CD4-positive, alpha-beta T cell treated with Interleukin-15 for 1 hour (primary cell): ENCODE measurements at regions not wholly inside any gene's neighbourhood (a gene's known extent, or its start where the extent isn't known, plus 50 kb on each side); places are given as distances from the start of the nearest gene placed in this dataset.

ENCODE experiments used
- DNase-seq: peaks from one replicate; pipeline ENCODE4 v3.0.0-alpha.2; 2020

DNA sequence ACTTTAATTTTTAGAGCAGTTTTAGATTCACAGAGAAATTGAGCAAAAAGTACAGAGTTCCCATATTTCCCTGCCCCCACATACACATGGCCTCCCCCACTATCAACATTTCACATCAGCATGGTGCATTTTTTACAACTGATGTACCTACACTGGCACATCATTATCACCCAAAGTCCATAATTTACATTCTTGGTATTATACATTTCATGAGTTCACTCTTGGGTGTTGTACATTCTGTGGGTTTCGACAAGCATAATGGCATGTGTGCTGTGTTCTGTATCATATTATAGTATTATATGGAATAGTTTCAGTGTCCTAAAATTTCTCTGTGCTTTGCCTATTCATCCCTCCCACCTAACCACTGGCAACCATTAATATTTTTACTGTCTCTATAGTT lies 419.8 kb upstream of the THBS1 start:
- DNase-seq, result no peak

DNA sequence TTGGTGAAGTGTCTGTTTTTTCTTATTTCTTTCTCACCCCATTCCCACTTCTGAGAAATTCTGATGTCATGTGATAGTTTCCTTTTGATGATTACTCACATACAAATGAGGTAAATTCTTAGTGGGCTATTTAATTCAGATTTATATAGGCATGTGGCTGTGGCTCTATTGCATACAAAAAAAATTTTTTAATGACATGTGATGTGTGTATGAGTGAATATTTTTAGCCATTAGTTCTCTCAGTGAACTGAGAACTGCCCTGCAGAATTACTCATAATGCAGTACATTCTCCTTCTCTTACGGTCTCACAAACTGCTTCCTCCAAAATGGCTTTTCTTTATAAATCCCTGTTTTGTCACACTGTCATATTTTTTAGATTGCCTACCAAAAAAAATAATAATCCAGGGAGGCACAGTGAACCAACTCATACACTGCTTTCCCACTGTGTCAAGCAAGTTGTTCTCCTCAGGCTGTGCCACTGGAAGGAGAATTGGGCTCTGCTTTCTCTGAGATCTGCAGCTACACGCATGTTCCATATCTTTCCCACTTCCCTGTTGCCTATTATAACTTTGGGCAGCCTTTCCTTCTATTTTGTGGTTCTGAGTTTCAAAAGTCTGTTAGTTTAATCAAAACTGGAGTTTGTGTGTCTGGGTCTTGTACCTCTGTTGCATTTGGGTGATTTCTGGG lies 415.7 kb upstream of the THBS1 start:
- no peak for DNase-seq

DNA sequence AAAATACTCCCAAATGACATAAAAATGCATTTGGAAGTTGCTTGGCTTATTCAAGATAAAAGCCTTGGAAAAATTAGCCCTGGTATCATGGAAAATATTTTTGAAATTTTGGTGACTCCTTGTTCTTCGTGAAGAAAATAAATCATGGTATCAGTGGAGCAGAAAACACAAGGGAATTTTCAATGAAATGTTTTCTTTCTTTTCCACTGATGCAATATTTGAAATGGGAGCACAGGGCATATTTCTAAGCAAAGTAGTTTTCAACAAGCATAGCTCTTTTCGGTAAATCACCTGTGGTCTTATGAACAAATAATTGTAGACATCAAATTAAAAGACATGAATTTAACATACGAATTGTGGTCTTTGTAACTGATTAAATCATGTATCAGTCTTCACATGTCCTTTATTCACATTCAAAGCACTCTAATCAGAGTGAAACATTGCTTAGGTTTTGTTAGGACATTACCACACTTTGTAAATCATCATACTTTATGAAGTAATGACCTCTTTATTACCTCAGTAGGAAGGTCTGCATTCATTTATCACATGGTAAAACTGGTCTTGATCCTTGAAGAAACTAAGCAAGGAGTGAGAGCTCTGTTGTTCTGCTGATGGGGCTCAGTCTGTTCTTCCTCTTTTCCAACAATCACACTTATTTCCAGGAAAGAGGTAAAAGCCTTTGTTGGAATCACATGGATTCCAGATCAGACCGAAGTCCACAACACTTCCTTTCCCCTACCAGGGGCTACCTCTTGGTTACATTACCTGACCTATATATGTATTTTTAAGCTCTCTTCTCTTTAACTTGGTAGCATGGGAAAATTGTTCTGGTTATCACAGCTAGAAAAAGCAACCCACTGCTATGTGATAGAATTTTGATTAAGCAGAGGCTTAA lies 413.5 kb upstream of the THBS1 start:
- no peak for DNase-seq

DNA sequence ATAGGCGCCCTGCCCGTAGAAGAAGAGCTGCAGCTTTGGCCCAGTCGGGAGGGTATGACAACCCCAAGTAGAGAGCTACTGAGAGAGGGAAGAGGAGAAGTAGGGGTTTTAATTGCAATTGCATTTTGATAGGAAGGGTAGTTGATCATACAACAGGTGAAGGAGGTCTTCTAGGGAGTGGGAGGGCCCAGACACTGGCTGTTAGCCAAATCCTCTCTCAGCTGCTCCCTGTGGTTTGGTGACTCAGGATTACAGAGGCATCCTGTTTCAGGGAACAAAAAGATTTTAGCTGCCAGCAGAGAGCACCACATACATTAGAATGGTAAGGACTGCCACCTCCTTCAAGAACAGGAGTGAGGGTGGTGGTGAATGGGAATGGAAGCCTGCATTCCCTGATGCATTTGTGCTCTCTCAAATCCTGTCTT lies 408.9 kb upstream of the THBS1 start:
- peak; percentile 28 for DNase-seq

DNA sequence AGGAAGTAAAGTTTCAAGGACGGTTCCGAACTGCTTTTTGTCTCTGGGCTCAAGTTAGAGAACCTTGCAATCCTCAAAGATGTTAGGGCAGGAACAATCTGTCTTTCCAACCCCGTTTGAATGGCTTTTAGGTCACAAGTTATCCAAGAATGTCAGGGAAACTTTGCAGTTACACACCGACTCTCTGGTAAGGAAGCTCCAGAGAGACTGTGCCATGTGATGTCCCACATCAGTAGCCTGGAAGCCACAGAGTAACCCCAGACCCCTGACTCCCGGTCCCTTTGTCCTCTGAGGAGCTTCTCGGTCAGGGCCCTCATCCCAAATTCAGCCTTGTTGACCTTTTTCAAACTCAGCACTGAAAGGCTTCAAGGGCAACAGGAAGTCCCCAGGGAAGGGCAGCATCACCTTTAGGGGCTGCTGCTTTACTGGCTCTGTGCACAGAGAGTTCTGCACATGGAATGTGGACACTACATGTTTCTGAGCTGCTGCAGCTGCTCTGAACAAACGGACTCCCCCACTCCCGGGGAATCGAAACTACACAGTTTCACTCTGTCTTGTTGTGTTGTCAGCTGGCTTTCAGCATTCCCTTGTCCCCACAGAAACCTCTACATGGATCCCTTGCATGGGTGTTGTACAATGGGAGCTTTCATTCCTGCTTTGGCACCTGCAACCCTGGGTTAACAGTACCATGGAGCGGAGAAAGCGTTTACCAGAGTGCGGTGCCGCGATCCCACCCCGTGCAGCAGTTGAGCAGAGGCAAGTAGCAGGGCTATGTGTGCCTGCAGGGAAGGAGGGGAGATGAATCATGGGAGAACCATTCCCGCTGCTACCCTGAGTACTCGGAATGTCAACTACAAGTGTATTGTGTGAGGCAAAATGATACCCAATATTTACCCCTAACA lies 408.2 kb upstream of the THBS1 start:
- DNase-seq, result no peak

DNA sequence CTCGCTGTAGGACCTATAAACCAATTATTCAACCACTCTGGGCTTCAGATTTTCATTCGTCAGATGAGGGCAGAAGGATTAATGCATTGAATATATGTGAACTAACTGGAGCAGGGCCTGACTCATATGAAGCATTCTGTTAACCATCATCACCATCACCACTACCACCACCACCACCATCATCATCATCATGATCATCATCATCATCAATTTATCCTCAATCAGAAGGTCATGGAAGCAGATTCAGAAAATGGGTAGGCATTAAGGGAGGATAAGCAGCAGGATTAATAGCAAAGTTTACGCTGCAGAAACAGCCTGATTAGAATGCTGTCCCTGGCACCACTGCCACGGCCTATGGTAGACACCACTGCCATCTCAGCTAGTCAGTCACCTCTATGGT lies 407.5 kb upstream of the THBS1 start:
- DNase-seq, result no peak

DNA sequence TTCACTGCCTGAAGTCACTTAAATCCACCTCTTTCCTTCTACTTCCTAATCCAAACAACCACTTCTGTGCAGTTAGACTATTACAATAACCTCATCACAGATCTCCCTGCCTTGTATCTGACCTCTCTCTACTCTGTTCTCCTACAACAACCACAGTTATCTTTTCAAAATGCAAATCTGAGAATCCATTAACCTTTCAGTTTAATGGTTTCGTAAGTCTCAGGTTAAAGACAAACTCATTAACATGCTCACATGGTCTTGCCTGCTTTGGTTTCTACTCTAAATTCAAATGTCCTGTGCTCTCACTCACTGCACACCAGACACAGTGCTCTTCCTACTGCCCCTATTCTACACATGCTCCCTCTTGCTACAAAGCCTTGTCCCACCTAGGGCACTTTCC lies 406.5 kb upstream of the THBS1 start:
- DNase-seq, result no peak

DNA sequence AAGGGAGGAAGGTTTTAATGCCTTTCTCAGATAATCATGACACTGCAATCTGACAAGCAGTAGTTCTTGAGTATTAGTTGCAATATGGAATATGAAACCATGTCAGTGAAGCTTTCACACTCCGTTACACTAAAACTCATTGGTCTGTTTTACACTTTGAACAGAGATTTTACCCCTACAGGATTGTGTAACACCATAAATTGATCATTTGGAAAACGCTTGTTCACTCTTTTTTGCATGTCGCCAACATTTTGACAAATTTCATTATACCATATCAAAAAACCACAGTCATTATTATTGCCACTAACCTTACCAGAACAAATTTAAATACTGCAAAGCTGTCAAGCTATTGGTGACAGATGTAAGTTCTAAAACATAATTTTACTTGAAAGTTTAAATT lies 404.8 kb upstream of the THBS1 start:
- DNase-seq, result no peak

DNA sequence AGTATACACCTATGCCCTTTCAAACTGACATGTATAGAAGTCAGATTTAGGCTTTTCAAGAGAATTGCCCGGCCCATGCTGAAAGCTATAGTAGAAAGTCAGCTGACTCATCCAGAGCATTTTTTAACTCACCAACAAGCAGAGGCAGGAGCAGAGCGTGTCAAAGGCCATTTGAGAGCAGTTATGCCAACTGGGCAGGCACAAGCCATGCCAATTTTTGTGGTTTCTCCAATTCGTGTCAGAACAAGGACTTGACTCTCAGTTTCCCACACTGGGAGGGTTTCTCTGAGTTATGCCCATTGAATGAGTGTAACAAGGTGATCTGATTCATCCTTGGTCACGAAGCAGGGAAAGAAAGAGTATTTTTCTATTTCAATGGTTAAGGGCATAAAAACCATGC lies 403.3 kb upstream of the THBS1 start:
- no peak for DNase-seq

DNA sequence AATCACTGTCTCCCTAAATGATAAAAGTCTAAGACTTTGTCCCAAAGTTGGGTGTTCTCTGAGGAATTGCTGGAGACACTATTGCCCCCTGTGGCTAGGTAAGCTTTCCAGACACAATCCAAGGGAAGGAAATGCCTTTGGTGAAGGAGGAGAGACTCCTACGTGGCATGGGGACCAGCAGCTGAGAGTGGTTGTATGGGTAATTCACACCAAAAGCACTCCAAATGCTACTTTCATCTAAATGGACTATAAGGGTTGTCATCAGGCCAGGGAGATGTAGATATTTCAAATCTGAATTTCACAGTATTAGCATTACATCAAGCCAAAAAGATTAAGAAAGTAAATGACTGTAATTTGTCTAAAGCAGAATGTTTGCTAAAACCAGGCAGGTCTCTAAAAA lies 400.8 kb upstream of the THBS1 start:
- DNase-seq, result no peak

DNA sequence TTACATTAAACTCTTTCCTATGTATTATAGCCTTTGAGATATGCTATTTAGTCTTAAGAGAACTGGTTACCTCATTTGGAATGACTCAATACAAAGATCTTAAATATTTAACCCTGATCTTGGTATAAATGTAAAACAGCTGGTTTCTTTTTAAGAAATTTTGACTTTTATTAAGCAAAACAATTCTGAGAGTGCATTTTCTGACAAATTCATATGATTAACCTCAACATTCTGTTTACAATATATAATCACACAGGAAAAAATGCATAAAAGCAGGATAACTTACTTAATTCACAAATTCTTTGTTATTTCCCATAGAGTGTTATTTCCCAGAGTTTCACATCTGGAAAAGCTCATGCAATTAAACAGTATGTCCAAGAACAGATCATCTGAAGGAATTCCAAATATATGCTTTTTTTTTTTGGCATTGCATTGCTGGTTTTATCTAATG lies 400.4 kb upstream of the THBS1 start:
- no peak for DNase-seq

DNA sequence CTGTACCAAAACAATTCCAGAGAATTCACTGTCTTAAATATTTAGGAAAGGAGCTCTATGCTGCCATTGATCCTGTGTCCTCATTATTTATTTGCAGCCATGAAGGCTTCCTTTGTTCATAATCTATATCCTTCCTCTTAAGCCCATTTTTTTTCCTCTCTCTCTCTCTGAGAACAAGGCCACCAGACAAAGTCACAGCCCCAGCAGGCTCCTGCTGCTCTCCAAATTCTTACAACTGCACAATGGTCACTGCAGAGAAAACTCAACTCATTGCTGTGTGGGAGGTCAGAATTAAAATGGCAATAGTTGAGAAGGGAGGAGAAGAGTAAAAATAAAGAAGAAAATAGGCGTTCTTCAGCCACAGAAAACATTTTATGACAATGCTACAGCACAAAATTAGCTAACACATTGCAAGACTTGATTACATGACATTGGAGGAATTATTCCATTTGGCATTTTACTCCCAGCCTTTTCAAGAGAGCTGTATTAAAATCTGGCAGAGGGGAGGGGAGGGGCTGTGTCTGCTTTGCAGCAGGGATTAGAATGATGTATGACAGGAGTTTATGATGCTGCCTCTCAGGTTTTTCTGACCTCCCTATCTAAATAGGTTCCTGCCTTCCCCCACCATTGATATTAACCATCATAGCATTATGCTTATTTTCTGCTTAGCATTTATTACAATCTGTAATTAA lies 399.7 kb upstream of the THBS1 start:
- DNase-seq, result no peak

DNA sequence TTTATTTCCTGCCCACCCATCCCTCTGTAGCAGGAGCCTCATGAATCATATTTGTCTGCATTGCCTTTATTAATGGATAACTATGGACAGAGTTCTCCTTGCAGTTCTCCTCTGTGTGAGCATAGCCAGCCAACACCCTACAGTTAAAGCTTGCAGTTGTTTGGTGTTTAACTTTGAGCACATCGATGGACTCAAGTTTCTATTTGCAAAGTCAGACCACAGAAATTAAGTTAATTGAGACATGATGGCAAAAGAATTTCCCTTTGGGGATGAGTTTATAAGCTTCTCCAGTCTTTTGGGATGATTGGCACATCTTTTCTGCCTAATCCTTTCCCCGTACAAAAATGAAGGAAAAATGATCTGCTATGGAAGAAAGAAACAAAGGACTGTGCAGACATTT lies 398.9 kb upstream of the THBS1 start:
- no peak for DNase-seq

DNA sequence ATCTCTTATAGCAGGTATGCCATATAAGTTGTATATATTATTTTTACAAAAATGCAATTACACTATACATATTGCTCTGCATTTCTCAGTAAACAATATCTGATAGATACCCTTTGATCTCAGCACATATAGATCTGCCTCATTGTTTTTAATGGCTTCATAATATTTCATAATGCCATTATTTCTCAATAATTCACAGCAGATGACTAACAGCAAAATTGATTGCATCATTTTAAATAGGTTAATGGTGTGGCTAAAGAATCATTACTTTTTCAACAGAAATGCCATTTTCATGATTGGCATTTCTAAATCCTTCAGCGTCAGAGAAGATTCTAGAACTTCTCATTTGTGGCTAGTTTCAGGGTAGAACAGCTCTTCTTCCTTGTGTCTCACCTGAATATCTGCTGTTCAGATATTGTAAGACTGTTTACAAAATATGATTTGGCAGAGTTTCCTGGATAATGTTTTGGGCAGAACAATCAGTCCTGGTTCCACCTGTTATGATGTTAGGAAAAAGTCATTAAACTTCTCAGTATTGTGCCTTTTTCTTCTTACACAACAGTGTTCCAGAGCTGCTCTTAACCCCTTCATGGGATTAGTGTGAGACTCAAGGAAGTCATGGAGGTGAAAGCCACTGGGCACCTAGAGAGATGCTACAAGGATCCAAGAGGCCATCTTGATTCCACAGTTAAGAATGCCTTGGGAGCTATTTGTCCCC lies 397.6 kb upstream of the THBS1 start:
- no peak for DNase-seq

DNA sequence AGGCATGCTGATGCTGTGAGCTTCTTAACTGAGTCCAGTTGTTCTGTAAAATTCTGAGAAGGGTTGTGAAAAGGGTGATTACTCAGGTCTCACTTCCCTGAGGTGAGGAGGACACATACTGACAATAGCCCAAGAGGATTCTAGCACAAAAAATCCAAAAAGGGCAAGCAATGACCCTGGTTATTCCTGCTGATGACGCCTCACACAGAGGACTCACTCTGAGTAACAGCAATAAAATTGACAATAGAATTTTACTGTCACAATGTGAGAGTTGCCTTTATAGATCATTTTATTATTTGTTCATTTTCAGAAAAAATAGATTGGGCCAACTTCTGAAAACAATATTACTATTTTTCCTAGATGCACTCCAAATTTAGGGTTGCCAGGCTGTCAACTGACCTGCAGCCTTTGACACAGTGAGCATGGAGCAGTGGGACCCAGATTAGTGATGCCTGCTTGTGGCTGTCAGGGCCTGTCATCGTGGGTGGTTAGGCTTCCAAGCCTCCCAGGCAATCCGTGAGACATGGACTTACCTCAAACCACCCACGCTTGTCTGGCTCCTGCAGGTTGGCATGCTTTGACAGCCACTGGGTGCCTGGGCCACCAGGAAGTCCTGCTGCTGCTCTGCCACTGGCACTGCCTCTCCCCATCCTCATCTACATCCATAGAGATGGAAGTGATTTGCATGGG lies 396.0 kb upstream of the THBS1 start:
- no peak for DNase-seq

DNA sequence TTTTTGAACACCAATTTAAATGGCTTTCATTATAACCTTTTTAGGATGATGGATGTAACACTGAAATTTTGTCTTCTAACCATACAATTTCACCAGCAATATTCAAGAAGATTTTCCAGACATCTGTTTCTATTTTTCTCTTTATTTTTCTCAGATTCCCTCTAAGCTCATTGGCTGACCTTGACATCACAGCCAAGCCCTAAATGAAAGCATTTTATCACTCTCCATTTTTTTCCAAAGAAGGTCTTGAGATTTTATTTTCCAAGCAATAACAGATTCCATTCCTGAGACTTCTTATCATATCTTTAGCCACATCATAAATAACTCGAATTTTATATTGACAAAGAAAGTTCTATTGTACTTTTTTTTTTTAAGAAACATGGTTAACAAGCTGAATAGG lies 392.6 kb upstream of the THBS1 start:
- DNase-seq, result no peak

DNA sequence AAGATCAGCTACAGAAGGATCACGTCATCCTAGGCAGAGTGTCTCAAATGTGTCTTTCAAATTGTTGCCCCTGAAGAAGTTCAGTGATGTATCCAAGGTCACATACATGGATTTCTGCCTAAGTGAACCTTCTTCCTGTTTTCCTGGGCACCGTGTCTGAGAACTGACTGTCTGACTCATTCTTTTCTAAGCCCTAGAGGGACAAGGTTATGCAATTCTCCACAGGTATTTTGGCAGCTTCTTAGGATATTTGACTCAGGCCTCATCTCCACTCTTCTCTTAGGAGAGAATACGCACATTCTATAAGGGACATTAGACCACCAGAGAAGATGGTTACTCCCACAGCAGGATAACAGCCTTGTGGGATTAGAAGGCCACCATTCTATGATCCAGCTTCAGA lies 391.9 kb upstream of the THBS1 start:
- DNase-seq, result no peak

DNA sequence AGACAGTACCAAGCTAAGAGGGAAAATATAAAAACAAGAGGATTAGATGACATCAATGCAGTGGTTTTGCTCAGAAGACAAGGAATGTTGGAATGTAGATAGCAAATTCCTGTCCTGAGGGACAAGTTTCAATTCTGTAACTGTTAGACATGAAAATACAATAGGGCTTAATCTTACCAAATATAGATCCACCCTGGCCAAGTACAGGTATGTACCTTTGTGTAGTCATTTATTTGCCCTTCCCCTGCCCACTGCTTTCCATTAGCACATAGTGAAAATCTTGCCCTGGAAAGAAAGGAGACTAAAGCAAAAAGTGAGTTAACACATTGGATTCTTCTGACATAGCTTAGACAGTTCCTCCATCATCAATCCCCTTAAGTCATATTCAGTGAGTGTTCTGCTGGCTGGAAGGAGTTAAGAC lies 389.0 kb upstream of the THBS1 start:
- DNase-seq, result no peak

DNA sequence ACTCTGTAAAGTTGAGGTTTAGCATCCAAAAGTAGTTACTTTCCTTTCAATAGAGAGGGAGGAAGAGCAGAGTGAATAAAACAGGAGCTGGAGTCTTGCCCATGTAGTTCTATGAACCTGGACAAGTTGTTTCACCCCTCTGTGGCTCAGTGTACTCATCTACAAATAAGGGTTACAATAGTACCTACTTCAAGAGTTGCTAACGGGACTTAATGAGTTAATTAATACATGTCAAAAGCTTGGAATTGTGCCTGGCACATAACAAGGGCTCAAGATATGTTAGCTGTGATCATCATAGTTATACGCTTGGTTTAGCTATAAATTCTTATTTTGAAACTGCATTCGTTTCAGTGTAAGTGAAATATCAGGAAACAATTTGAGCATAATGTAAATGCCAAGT lies 388.5 kb upstream of the THBS1 start:
- DNase-seq, result no peak

DNA sequence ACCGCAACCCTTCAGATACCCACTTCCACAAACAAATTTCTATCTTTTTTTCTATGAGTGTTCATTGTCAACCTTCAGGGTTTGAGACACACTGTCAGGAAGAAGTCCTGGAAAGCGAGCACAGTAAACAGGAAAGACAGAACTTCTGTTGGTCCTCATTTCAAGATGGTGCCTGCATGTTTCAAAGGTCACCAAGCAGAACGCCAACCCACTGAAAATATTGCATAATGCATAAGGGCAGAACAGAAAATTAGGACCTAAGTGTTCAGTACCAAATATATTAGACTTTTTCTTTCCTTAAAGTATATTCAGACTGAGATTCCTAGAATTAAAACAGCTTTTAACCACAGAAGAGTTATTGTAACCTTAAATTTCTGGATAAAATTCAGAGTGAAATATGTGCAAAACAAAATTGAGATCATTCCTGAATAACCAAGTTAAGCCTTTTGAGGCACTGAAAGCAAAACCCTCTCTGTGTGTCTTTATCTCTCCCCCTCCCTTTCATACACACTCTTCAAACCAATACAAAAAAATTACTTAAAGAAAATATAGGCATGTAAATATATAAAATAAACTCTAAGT lies 387.8 kb upstream of the THBS1 start:
- DNase-seq, result no peak

DNA sequence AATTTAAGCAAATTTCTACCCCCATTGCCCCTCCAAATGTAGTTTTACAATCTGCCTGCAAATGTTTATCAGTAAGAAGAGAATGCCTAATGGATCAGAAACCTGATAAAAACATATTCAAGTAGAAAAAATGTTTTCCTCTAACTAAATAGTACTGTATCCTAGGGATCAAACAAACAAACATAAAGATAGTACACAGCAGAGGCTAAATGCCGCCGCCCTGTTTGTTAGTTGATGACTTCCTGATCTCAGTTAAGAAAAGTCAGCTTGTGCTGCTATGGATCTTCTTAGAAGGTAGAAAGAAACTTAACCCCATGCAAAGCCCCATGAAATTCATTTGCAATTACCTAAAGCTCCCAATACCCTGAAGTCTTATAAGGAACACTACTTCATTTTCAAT lies 387.3 kb upstream of the THBS1 start:
- no peak for DNase-seq
